Inferior parietal cortex (tissue), 1 donor: ENCODE measurements at regions not wholly inside any gene's neighbourhood (a gene's known extent, or its start where the extent isn't known, plus 50 kb on each side); places are given as distances from the start of the nearest gene placed in this dataset.

Experiments
- DNase-seq: peaks from one replicate; pipeline ENCODE4 v3.0.0-alpha.2; 2016; ENCODE audit errors: extremely low spot score

- DNase-seq, result no peak
Observed at GRCh38 chr3:34183114-34183513, 384.7 kb downstream of the PDCD6IP start.

- DNase-seq, result no peak
Observed at GRCh38 chr3:34183611-34184340, 385.3 kb downstream of the PDCD6IP start.

- DNase-seq, result no peak
Observed at GRCh38 chr3:34185301-34185700, 386.9 kb downstream of the PDCD6IP start.

GRCh38 chr3:34189133-34189532, 390.7 kb downstream of the PDCD6IP start:
- no peak for DNase-seq

- DNase-seq, result no peak
Observed at GRCh38 chr3:34196914-34197313, 398.5 kb downstream of the PDCD6IP start.

- DNase-seq, result no peak
Observed at GRCh38 chr3:34198309-34198708, 399.9 kb downstream of the PDCD6IP start.

- DNase-seq, result no peak
Observed at GRCh38 chr3:34200576-34200975, 402.1 kb downstream of the PDCD6IP start.

- no peak for DNase-seq
Observed at GRCh38 chr3:34202975-34203374, 404.5 kb downstream of the PDCD6IP start.

GRCh38 chr3:34203386-34203785, 405.0 kb downstream of the PDCD6IP start:
- DNase-seq, result no peak

GRCh38 chr3:34207002-34207401, 408.6 kb downstream of the PDCD6IP start:
- DNase-seq, result no peak

GRCh38 chr3:34207806-34208205, 409.4 kb downstream of the PDCD6IP start:
- no peak for DNase-seq

- DNase-seq, result no peak
Observed at GRCh38 chr3:34212175-34212574, 413.7 kb downstream of the PDCD6IP start.

- no peak for DNase-seq
Observed at GRCh38 chr3:34212656-34213055, 414.2 kb downstream of the PDCD6IP start.

- DNase-seq, result no peak
Observed at GRCh38 chr3:34213478-34213877, 415.0 kb downstream of the PDCD6IP start.

- DNase-seq, result no peak
Observed at GRCh38 chr3:34216711-34217335, 418.4 kb downstream of the PDCD6IP start.

GRCh38 chr3:34218706-34219385, 420.4 kb downstream of the PDCD6IP start:
- DNase-seq, result no peak

- no peak for DNase-seq
Observed at GRCh38 chr3:34219556-34219955, 421.1 kb downstream of the PDCD6IP start.

GRCh38 chr3:34225821-34226366, 427.5 kb downstream of the PDCD6IP start:
- no peak for DNase-seq

- DNase-seq, result no peak
Observed at GRCh38 chr3:34229876-34230275, 431.4 kb downstream of the PDCD6IP start.

- DNase-seq, result no peak
Observed at GRCh38 chr3:34235096-34235495, 436.7 kb downstream of the PDCD6IP start.

- DNase-seq, result no peak
Observed at GRCh38 chr3:34237946-34238345, 439.5 kb downstream of the PDCD6IP start.

GRCh38 chr3:34238407-34238806, 440.0 kb downstream of the PDCD6IP start:
- no peak for DNase-seq

- DNase-seq, result no peak
Observed at GRCh38 chr3:34239287-34239686, 440.9 kb downstream of the PDCD6IP start.
